ENCODE measurements at regions not wholly inside any gene's neighbourhood (a gene's known extent, or its start where the extent isn't known, plus 50 kb on each side); places are given as distances from the start of the nearest gene placed in this dataset.

GRCh38 chr7:156096771-156097538, 284.7 kb upstream of the SHH start:
- DNase-seq (ENCODE audit: low spot score) = no peak

DNA sequence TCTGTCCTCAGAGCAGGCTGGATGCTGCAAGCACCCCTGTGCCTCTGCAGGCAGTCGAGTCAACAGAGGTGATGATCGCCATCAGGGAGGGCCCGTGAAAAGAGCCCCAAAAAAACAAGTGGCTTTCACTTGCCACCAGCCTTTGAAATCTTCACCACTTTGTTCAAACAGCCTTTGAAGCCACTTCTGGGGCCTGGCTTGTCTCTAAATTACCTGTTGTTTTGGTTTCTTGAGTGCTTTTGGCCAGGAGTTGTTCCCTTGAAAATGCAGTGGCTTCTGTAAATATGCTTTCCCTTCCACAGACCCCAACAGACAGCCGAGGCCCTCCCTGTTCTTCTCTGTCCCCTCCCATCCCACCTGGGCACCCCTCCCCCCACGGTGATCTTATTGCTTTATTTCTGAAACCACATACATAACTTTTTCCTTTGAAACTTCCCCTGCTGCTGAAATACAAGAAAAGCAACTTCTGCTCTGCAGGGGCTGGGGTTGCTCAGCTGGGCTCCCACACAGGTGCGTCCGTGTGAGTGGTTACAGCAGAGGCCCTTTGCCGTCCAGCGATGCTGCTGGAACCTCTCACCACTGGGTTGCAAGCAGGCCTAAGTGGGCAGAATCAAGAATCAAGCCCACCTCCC, 283.8 kb upstream of the SHH start:
- DNase-seq (ENCODE audit: low spot score) = no peak

GRCh38 chr7:156094350-156095146, 282.3 kb upstream of the SHH start:
- no peak for DNase-seq (ENCODE audit: low spot score)

- no peak for DNase-seq (ENCODE audit: low spot score)
Measured at GRCh38 chr7:156092307-156092706, 280.0 kb upstream of the SHH start.

GRCh38 chr7:156091519-156092080, 279.3 kb upstream of the SHH start:
- DNase-seq (ENCODE audit: low spot score) = no peak

GRCh38 chr7:156090988-156091387, 278.7 kb upstream of the SHH start:
- DNase-seq (ENCODE audit: low spot score) = no peak

DNA sequence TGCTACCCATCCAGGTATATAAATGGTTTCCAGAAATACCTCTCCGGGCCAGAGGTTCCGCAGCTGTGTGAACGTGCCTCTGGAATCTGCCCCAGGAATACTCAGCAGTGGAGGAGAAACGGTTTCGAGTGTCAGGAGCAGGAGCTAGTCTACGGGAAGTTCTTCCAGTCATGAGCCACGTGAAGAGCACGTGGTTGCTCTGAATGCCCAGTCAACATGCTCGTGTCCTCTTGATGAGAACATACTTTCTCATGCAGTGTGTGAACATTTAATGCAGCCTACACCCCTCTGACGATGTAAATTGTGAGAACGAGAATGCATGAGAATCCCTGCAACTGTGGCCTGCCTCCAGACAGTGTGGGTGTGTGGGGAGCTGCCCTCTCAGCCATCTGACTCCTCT, 277.0 kb upstream of the SHH start:
- no peak for DNase-seq (ENCODE audit: low spot score)

DNA sequence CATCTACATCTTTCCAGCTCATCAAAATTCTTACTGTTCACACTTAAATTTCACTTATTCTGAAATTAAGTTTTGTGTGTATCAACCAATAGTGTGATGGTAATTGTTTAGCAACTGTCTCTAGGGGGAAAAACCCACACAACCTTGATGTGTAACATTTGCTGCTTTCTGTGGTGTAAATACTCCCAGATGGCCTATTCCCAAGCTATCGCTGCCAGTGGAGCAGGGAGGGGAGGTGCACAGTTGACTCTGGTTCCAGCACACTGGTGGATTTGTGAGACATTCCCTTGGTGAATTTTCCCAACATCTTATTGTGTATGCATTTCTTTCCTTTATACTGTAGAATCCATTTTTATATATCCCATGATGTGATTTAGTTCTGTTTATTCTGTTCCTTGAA, 275.9 kb upstream of the SHH start:
- DNase-seq (ENCODE audit: low spot score) = no peak

DNA sequence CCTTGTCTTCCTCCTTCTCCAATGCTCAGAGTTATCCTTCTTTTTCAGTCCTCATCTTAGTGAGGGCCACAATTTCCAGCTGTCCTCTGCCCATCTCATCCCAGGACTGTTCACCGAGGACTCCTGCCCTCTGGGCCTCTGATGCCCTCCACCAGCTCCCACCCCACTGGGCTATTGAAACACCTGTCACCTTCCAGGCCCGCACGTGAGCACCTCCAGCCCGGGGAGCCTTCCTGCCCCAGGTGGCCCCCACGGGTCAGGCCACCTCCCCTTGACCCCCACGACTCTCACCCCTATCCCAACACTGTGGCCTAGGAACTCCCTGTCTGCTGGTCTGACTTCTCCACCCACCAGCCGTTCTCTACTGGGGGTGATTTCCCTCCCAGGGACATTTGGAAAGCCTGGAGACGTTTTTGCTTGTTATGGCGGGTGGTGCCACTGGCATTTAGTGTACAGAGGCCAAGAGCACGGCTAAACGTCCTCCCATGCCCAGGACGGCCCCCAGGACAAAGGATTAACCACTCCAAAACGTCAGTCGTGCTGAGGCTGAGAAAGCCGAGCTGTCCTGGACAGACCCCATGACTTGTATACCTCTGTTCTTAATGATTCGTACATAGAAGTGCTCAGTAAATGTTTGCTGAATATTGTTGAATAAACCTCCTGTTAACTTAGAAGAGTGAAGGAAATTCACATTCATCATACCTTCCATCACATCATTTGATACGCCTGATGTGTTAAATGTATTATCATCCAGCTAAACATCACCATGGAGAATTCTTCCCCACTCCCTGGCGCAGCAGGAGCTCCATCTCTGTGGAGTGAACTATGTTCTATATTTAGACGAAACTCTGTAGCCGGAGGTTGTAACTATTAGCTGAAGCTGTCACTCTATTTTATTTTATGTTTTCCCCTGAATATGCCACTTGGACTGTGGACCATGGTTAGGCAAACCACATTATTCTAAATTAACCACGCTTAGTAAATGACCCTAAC, 270.1 kb upstream of the SHH start:
- no peak for DNase-seq (ENCODE audit: low spot score)

- DNase-seq (ENCODE audit: low spot score) = no peak
Measured at GRCh38 chr7:156080596-156080995, 268.3 kb upstream of the SHH start.

- no peak for DNase-seq (ENCODE audit: low spot score)
Measured at GRCh38 chr7:156080046-156080445, 267.8 kb upstream of the SHH start.

DNA sequence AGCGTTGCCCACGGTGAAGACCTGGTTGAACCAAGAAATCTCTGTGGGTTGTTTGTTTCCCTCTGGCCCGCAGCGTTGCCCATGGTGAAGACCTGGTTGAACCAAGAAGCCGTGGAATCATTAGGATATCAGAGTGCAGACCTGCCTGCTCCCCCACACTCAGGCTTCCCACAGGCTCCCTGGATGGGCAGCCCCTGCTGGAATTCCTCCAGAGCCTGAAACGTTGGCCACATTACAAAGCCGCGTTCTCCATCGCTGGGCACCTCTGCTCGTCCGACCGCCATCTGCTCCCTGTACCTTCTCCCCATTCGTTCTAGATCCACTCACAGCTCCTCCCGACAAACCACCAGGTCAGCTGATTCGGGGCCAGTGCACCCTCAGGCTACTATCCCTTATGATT, 266.9 kb upstream of the SHH start:
- no peak for DNase-seq (ENCODE audit: low spot score)

- DNase-seq (ENCODE audit: low spot score) = no peak
Measured at GRCh38 chr7:156074982-156075615, 262.8 kb upstream of the SHH start.

GRCh38 chr7:156074084-156074483, 261.8 kb upstream of the SHH start:
- DNase-seq (ENCODE audit: low spot score) = no peak

GRCh38 chr7:156073366-156074052, 261.2 kb upstream of the SHH start:
- DNase-seq (ENCODE audit: low spot score) = no peak

GRCh38 chr7:156071612-156072011, 259.3 kb upstream of the SHH start:
- no peak for DNase-seq (ENCODE audit: low spot score)

GRCh38 chr7:156069891-156070290, 257.6 kb upstream of the SHH start:
- DNase-seq (ENCODE audit: low spot score) = no peak

- no peak for DNase-seq (ENCODE audit: low spot score)
Measured at GRCh38 chr7:156067156-156067555, 254.9 kb upstream of the SHH start.

DNA sequence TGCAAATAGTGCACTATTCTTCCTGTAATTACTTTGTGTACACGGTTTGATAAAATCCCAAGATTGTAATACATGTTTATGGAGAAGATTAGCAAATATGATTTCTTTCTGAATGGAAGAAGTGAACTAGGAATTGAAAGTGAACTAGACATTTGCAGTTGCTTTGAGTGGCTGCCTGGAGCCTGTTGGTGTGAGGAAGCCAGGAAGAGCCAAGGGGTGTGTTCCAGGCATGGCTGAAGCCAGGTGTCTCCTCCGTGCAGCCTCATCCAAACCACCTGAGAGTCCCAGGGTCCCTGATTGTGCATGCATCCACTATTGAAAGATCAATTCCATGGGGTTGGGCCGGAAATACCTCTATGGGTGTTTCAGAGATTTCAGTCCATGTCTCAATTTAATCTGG, 253.1 kb upstream of the SHH start:
- no peak for DNase-seq (ENCODE audit: low spot score)

DNA sequence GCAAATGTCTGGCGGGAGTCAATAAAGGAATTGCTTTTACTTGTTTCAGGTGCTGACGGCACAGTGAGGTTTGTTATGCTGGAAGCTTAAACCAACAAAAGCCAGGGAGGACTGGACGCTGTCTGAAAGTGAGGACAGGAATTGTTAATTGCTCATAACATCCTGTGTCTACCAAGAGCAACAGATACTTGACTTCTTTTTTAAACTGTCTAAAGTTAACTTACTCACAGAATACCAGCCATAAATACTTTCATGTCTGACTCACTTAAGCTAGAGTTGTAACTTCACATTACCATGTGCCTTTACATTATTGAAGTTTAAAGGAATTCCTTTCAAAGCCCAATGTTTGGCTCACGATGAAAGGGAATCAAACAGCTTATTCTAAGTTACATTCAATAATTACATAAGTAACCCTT, 252.7 kb upstream of the SHH start:
- no peak for DNase-seq (ENCODE audit: low spot score)

All from pons (tissue), 1 donor.